HG03342 (cell line): ENCODE measurements at regions not wholly inside any gene's neighbourhood (a gene's known extent, or its start where the extent isn't known, plus 50 kb on each side); places are given as distances from the start of the nearest gene placed in this dataset.

ENCODE experiments used
- ATAC-seq: cut with Tn5 transposase; IDR thresholded peaks from one replicate; pipeline ENCODE4 v1.9.1; 2021; ENCODE audit warnings: mild to moderate bottlenecking, moderate library complexity; ENCODE audit not compliant: unreplicated experiment

DNA sequence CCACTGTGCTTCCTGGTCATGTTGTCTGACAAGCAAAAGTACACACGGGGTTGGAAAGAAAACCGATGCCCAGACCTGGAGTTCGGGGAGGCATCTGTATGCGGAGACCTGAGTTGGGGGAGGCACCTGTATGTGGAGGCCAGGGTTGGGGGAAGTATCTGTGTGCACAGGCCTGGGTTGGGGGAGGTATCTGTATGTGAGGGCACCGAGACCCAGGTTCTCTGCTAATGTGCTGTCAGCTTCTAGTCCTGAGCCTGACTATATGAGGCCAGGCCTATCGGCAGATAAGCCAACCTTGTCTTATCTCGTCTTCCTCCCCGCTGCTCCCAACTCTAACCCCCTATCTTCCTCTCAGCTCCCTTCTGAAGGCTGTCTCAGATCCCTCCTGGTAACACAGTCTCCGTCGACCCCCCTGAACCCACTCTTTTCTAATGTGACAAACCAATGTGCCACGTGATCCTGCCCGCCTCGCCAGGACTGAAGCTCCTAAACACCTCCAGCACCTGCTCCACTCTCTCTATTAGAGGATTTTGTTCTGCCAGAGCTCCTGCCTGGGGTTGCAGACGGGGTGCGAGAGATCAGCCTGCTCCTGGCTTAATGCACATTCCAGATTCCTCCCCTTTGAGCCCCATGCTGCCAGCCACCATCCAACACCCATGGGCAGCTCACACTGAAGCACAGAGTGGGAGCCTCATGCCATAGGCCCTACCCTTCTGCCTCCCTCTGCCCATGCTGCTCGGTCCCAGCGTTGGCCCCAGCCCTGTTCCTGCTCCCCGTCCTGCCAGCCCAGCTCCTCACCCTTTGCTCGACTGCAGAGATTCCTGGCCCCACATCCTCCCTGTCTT lies 188.4 kb downstream of the SH3BP4 start:
- no peak for ATAC-seq

DNA sequence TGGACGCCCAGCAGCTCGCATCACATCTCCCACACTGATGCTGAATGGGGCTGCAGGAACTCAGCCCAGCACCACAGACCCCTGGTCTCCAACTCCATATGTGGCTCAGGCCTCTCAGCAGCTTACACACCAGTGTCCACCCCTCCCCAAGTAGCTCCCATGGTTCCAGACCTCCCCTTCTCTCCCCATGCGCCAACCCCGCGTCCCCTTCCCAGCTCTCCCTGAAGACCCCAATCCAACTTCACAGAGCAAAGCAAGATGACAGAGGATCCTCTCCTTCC lies 188.9 kb downstream of the SH3BP4 start:
- no peak for ATAC-seq

DNA sequence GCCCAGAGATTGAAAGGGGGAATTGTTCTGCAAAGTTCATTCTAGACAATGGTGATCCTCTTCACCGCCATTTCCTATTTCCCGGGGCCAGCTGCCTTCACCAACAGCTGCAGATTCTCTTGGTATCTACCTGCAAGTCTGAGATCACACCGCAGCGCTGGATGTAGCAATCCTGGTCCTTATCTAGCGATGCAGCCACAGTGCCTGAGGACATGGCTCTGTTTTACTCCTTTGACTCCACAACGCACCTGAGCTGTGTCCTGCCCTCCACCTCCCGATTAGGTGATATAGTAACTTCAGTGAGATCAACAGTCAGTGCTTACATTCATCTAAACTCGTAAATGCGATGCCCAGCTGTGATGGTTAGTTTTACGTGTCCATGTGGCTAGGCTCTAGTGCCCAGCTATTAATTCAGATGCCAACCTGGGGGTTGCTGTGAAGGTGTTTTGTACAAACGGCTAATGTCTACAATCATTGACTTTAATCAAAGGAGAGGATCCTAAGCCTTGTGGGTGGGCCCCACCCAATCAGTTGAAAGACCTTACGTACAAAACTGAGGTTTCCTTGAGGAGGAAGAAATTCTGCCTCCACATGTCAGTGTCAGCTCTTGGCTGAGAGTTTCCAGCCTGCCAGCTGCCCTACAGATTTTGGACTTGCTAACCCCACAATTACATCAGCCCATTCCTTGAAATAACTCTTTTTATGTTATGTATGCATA lies 189.8 kb downstream of the SH3BP4 start:
- no peak for ATAC-seq

DNA sequence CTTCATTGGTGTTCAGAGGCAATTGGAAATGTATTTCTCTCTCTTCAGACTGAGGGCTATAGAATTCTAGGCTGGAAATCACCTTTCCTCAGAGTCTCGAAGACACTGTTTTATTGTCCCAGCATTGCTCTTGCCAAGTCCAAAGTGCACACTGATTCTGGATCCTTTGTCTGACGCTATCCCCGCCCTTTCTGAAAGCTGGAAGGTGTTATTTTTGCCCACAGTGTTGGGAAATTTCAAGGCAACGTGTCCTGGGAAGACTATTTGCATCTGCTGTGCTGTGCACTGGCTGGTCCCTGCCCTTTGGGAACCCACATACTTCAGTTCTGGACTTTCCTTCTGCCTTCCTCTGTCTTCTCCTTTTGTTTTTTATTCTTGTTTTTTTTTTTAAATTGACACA lies 190.8 kb downstream of the SH3BP4 start:
- no peak for ATAC-seq

DNA sequence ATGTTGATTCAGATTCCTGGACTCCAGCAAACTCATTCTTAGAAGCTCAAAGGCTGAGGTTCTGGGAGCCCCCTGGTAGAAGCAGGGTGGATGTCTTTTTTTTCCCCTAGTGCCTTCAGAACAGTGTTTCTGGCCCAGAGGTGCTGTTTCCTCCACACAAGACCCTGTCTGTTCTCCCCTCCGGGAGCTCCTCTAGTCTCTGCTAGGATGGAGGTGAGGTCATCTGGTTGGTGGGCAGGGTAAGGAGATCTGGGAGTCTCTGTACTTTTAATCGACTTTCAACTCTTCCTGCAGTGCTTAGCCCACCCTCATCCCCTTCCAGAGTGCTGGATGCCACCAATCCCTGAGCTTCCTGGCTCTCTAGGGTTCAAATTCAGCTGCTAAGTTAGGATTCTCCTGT lies 192.0 kb downstream of the SH3BP4 start:
- no peak for ATAC-seq

DNA sequence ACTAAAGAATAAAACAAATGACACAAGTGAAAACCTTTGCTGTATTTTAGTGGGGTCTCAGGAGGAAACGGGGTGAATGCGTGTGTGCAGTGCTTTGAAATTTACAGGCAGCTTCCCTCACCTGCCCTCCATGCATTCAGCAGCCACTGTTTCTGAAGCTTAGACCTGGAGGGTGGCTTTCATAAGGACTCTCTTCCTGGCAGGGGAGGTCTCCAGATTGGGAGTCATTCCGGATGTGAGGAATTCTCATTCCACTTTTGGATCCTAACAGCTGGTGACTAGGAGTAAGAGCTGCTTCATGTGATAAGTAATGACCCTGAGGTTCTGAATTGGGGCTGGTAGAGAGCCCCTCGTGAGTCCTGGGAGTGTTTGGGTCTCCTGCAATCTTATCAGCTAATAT lies 192.5 kb downstream of the SH3BP4 start:
- no peak for ATAC-seq

DNA sequence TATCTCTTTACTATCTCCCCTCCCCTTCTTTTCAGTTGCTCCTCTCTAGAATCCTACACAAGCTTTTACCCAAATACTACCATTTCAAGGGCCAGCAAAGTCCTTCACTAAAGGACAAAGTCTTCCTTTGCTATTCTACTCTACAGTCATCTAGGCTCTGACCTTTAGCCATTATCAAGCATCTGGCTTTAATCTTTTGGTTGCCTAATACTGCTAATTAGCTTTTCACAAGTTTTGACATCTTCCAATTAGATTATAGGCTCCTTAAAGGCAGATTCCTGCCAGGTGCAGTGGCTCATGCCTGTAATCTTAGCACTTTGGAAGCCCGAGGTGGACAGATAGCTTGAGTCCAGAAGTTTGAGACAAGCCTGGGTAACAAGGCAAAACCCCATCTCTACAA lies 194.4 kb downstream of the SH3BP4 start:
- no peak for ATAC-seq

DNA sequence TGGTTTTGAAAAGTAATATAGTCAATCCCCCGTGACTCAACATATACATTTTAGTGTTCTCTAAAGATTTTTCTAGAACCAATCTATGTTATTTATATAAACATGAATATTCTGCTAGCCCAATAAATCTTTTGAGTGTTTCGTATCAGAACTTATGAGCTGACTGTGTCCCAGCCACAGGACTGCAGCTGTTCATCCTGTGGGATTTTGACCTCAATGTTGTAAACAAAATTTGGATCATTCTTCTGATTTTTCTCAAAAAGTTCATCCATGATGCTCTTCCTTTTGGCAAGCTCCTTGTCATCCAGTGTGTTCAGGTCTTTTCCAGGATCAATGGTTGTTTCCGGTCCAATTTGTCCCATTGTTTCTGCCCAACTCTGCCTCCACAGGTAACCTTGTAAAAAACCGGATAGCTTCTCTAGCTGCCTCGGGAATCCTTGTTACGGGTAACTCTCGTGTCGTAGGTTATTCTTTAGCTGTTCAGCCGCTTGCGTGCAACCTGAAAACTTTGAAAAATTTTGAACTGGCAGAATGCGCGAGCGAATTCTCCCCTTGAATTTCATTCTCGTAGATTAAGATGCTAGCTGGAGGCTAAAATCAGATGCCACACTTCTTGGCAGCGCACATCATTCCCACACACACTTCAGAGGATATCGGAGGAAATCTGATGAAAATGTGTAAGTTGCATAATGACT lies 195.2 kb downstream of the SH3BP4 start:
- no peak for ATAC-seq

DNA sequence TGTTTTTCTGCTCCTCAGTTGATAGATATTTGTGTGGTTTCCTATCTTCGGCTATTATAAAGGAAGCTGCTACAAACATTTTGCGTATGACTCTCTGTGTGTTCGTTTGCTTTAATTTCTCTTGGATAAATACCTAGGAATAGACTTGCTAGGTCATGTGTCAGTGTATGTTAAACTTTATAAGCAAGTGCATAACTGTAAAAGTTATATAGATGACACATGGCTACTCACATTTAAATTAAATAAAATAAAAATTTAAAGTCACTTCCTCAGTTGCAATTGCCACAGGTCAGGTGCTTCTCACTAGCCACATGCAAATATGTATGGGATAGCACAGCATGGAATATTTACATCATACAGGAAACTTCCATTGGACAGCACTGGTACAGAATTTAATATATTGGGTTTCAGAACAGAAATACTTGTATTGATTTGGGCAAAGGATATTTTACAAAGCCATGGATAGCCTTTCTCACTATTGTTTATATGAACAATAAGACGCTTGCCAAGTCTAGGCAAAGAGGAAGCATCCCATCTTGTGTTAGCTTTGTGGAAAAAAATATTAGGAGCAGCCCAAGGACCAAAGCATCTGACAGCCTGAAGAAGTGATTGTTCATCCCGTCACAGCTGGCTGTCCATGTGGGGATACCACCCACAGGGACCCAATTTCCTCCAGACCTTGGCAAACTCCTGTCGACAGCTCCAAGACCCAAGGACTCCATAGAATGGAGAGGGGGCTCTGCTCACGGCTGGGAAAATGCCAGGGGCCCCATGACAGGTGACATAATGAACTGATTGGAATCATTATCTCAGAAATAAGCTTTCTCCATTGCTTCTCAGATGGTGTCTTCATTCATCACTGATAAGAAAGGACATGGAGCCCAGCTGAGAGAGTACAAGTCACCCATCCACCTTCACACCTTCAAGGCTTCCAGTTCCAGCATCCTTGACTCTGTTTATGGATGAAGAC lies 196.7 kb downstream of the SH3BP4 start:
- ATAC-seq = no peak

DNA sequence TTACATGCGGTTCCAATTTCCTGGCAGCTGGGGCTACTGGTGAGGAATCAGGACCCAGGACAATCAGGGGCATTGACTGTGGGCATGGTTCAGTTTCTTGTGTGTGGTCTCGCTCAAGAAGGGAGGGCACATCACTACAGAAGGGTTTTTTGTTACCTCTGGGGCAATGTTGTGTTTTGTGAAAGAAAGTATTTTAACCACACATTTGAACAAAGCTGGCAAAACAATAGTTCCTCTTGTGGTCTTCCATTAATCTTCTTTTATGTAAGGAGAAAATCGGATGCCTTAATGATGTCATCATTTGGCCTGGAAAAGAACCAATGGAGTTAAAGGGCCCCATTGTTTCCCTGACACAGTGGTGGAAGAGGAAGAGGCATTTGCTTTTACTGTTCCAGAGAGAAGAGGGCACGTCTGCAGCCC lies 197.4 kb downstream of the SH3BP4 start:
- no peak for ATAC-seq

DNA sequence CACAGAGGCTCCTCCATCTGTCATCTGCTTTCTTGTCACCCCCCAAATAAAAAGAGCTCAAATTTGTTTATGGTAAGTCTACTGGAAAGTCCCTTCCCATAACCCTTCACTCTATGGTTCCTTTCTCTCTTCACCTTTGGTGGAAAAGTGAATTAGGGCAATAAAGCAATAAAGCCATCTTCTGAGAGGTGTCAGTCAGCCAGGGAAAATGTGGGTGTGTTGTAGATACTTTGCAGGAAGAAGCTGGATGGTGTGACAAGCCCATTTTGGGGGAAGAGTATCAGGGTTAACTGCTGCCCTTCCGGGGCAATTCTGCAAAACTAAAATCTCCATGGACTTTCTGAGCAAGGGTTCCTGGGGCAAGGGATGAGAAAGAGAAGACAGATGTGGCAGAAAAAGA lies 197.9 kb downstream of the SH3BP4 start:
- no peak for ATAC-seq

DNA sequence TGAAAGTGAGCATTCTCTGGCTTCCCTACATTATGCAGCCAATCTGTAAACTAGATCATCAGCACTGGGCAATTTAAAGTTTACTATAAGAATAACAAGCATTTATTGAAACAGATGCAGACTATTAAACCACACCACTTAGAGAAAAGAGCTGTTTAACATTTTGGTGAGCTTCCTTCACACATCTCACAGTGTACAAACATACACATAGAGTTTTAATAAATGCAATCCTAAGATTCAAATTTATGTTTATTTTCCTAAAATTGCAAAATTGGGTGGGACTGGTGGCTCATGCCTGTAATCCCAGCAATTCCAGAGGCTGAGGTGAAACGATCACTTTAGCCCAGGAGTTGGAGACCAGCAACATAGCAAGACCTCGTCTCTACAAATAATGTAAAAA lies 199.3 kb downstream of the SH3BP4 start:
- ATAC-seq = no peak

DNA sequence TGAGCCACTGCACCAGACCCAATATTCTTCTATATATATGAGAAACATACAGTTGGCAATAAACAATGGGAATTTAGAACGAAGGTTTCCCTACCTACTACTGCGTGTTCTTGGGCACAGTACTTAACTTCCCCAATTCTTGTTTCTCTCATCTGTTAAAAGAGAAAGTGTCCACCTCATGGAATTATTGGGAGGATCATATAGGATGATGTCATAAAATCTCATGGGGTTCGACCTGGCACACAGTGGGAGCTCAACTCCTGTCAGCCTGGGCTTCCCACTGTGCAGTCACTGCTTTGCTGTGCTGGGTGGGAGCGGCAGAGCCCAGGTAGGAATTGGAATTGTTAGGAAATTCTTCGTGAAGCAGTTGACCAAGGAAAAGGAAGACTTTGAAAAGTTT lies 203.3 kb downstream of the SH3BP4 start:
- ATAC-seq = no peak

DNA sequence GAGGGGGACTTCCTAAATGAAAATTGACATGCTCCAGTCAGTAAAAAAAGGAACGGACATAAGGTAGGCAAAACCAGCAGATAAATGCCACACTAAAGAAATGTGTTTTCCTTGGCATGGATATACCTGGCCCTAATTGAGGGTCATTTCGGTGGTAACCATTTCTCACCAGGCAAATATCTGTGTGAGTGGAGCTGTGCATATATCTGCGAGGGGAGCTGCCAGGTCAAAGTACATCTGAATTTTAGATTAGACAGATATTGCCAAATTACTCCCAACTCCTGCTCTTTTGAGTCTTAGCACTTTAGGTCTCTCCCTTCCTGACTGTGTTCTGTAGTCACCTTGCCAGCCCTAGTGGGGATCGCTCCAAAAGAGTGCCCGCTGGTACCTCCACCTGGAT lies 204.2 kb downstream of the SH3BP4 start:
- no peak for ATAC-seq

DNA sequence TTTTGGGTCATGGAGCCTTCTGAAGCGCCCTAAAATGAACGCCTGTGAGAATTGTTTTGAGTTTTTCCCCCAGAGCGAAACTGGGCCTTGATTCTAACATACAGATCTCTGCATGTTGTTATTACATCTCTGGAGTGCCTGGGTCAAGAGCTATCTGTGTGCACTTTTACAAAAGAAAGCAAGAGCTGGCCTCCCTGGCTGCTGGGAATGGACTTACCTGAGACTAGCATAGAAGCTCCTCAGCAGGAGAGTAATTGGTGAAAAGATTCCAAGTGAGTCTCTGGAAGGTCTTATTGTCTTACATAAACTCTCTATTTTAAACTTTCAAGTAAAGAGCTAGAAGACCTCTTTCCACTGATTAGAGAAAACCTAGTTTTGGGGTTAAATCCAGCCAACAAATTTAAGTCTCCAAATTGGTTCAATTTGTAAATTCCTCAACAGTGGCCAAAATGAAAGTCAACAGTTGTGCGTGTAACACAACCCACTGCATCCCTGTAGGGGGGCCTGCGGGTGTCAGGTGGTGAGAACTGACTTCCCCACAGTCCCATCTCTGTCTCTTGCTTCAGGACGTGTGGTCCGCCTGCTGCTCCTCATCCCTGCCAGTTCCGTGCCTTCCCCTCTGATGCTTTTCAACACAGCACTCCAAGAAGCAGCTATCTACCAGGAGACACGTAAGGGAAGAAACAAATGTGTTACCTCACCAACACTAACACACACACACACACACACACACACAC lies 206.1 kb downstream of the SH3BP4 start:
- ATAC-seq = no peak

DNA sequence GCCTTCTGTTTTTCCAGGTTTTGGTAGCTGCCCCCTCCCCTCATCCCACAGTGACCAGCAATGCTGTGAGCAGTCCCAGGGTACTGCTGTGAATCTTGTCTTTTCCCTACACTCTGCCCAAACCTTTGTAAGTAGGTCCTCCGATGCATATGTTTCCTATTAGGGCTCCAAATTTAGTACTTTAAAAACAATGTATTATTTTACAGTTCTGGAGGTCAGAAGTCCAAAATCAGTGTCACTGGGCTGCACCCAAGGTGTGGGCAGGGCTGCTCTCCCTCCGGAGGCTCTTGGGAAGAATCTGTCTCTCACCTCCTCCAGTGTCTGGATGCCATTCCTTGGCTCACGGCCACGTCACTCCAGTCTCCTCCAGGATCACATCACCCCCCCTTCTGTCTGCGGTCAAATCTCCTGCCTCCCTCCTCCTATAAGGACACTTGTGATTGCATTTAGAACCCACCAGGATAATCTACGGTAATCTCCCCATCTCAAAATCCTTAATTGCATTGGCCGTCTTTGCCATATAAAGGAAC lies 208.5 kb downstream of the SH3BP4 start:
- ATAC-seq = no peak

DNA sequence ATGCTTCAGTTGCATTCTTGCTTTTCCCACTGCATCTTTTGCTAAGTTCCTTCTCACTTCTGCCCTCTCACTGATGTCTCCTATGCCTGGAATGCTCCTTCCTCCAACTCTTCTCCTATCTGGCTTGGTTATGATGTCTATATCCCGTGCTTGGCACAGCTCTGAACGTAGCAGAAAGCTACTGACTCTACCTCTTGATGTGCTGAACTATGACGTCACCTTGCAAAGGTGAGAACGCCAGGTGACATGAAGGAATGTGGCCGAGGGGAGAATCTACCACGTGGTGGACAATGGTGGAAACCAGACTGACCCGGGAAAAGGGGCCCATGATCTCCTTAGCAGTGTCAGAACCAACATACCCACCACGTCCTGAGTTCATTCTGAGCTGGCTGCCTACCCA lies 209.7 kb downstream of the SH3BP4 start:
- no peak for ATAC-seq

DNA sequence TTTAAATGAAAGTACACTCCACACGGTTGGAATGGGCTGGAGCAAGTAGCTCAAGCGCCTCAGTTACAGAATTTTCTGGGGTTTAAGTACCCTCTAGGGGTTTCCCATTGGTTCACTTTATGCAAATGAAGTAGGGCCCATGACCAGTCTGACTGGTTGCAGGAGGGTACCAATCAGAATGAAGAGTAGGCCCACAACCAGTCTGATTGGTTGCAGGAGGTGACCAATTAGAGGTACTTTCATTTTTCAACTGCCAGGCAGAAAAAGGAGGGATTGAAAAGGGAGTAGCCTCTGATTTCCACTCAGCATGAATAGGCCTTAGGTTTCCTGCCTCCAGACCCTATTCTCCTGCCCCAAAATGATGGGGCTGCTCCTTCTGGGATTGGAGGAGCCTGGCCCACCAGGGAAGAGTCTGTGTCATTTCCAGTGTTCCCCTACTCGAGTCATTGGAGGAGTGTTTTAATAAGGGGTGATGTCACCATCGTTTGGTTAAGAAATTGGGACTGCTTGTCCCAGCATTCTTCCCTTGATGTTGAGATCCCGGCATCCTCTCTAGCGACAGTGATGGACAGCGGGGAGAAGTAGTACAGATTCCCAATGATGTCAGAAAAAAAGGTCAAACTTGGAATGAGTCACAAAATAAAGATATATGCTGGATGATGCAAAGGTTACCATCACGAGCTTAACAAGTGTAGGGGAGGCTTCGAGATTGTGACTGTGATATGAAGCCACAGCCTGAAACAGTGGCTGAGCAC lies 210.4 kb downstream of the SH3BP4 start:
- no peak for ATAC-seq

DNA sequence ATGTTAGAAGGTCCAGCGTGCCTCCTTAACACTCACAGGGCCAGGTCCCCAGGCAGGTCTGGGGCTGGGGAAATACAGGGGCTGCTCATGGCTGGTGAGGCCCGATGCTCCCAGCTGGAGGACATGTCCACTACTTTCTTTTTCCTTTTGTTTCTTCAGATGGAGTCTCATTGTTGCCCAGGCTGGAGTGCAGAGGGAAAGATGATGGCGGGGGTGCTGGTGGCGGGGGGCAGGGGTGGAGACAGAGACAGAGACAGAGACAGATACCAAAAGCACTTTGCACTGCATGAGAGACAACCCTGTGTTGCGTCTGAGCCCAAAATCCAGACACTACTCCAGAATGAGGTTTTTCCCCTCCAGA lies 211.0 kb downstream of the SH3BP4 start:
- no peak for ATAC-seq
